Forelimb muscle (tissue), 1 donor: ENCODE measurements at regions not wholly inside any gene's neighbourhood (a gene's known extent, or its start where the extent isn't known, plus 50 kb on each side); places are given as distances from the start of the nearest gene placed in this dataset.

ENCODE experiments used
- DNase-seq: peaks from one replicate; pipeline ENCODE4 v3.0.0-alpha.2; 2013; ENCODE audit warnings: low read depth

- no peak for DNase-seq
These were observed 185.1 kb downstream of the KIF2B start for GRCh38 chr17:54007855-54008254.

DNA sequence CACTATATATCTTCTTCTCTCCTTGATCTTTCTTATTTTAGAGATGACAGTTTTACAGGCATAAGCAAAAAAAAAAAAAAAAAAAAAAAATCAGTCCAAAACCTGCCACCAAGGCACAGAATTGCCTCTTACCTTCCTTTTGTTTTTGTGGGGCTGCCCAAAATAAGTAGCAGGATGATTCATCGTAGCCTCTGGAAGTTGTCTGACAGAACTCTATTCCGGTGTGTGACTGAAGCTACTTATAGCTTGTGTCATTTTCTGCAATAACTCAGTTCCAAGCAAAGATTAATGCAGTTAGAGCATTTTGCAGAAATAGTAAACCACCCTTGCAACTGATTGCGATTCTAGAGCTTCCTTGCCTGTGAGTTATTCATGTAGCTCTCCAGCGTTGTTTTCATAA is 186.8 kb downstream of the KIF2B start:
- no peak for DNase-seq

- no peak for DNase-seq
These were observed 190.3 kb downstream of the KIF2B start for GRCh38 chr17:54013072-54013471.

- DNase-seq: no peak
These were observed 193.0 kb downstream of the KIF2B start for GRCh38 chr17:54015734-54016133.

- no peak for DNase-seq
These were observed 198.7 kb downstream of the KIF2B start for GRCh38 chr17:54021418-54021817.

GRCh38 chr17:54028986-54029580 is 206.4 kb downstream of the KIF2B start:
- DNase-seq: no peak

DNA sequence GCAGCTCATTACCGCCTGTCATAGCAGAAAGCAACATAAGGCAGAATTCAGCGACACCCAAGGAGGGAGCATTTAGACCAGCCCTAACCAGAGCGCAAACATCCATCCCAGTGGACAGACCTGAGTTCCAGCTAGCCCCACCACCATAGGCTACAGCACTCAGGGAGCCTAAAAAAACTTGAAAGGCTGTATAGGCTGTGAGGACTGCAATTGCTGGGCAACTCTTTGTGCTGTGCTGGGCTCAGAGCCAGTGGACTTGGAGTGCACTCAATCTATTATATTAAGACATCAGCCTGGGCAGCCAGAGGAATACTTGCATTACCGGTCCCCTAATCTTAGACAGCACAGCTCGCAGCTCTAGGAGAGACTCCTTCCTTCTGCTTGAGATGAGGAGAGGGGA is 207.3 kb downstream of the KIF2B start:
- DNase-seq: no peak

DNA sequence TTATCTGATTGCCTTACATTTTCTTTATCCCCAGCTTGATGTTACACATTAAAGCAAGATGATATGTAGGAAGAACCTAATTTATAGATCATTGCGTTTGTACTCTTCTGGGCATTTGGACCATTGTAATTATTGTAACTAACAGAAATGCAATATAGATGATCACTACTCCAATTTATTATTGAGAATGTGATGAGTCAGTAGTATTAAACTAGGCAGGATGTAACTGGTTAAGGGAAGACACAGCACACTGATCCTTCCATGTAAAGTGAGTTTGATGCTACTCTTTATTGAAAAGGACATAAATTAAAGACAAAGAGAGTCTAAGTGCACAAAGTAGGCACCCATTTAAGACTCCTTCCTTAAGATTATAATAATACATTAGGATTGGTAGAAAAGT is 223.8 kb downstream of the KIF2B start:
- DNase-seq: no peak

GRCh38 chr17:54063639-54064038 is 240.9 kb downstream of the KIF2B start:
- DNase-seq: no peak

- no peak for DNase-seq
These were observed 262.3 kb downstream of the KIF2B start for GRCh38 chr17:54085020-54085419.

- no peak for DNase-seq
These were observed 263.2 kb downstream of the KIF2B start for GRCh38 chr17:54085934-54086333.

GRCh38 chr17:54096216-54096615 is 273.5 kb downstream of the KIF2B start:
- DNase-seq: no peak

DNA sequence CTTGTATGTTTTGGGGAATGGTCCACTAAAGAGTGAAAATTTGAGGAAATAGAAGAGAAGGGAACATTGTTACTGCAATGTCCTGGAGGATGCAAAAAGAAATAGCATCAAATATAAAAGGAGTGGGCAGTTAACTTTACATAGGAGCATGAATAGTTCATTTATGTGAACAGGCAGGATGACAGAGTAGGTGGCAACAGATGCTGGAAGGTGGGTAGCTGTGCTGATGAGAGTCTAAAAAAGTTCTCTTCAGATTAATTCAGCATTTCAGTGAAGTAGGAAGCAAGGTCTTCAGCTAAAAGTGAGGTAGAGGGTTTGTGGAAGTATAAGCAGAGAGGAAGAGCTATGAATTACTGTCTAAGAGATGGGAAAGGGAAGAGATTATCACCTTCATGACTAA is 276.5 kb downstream of the KIF2B start:
- no peak for DNase-seq

- DNase-seq: no peak
These were observed 279.5 kb downstream of the KIF2B start for GRCh38 chr17:54102246-54102645.

GRCh38 chr17:54111576-54111975 is 288.8 kb downstream of the KIF2B start:
- no peak for DNase-seq

- DNase-seq: no peak
These were observed 294.7 kb downstream of the KIF2B start for GRCh38 chr17:54117452-54117851.

GRCh38 chr17:54124456-54124855 is 301.7 kb downstream of the KIF2B start:
- no peak for DNase-seq

DNA sequence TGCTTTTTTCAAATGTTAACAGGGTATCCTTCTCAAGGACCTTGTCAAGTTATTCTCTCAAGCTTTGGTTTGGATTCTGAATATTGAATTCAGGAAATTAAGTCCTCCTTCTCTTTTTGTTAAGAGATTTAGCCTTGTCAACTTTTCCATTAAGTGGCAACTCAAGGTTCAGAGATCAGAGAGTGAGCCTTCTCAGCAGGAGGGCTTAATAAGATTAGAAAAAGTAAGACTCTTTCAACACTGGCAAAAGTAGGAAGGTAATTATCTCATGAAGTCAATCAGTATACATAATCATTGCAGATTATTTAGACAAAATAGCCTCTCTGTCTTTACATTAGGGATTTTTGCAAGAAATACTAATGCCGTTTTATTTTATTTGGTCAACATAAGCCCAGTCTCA is 330.7 kb downstream of the KIF2B start:
- DNase-seq: no peak

- no peak for DNase-seq
These were observed 334.8 kb downstream of the KIF2B start for GRCh38 chr17:54157542-54157941.

- DNase-seq: no peak
These were observed 349.6 kb downstream of the KIF2B start for GRCh38 chr17:54172096-54172984.

DNA sequence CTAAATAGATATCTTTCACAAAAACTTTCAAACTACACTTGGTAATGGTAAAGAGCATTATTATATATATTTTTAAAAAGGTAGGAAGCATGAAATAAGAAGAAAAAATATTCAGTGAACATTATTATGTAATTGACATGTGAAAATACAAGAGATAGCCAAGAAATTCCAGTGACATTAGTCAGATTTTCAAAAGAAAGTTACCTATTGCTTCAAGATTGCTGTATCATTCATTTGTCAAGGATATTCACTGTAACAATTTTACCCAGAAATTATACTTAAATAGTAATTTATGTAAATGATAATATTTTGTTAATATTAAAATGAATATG is 350.2 kb downstream of the KIF2B start:
- DNase-seq: no peak

GRCh38 chr17:54177606-54178308 is 355.0 kb downstream of the KIF2B start:
- DNase-seq: no peak

DNA sequence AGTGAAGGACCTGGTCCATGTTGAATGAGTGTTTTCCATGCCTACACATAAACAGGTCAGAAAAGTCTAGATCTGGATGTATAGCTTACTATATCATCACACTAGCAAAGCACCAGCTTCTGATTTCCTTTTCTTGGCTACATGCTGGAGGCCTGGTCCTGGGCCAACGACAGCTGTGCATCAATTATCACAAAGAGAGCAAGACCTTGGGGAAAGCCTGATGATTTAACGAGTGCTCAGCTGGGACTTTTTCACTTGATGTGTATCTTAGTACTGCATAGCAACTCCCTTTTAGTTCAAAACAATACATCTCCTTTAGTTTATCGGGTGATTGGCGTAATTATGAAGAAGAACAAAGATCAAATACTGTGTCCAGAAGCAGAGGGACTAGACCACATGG is 358.2 kb downstream of the KIF2B start:
- no peak for DNase-seq
